ENCODE measurements at regions not wholly inside any gene's neighbourhood (a gene's known extent, or its start where the extent isn't known, plus 50 kb on each side); places are given as distances from the start of the nearest gene placed in this dataset.
"Not testable (repeated sequence)": the region's sequence is repeated elsewhere in the genome, so short reads cannot be mapped to it uniquely, and the experiment has no call there.

DNA sequence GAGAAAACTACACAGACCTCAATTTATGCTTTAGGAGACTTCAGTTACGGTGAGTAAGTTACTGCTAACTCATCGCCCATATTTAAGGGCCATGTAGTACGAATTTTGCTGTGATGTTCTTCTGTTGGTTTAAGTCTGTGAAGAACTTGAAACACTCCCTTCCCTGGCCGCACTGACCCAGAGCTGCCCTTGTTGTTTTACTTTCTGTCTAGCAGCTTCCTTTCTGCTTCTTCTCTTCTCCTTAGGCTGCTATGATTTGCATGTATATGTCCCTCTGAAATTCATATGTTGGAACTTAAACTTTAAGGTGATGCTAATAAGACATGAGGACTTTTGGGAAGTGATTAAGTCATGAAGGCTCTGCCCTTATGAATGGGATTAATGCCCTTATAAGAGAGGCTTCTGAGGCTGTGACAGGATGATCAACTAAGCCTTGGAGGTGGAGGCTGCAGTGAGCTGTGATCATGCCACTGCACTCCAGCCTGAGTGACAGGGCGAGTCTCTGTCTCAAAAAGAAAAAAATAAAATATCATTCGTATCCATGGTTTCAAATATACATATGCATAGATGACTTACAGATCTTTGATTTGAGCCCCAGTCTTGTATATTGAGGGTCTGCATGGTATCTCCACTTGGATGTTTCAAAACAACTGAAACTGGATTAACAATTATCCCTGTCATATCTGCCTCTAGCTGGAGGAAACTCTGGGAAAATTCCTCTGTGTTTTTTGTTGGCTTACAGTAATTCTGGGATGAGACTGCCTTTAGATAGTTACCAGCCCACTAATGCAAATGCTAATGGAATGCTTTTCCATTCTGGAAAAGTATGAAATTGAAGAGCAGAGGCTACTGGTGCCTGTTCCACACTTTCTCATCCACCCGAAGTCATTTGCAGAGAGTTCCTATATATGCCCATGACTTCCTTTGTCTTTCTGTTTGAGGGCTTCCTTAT lies 263.4 kb upstream of the ACTBL2 start:
- intact Hi-C loops (cut with DNase I; ENCODE audit: low total_unique reads), result no loop called here
- no peak for DNase-seq (ENCODE audit: low spot score in 2 of 2)
- WGBS, 2 donors, result 91 to 93% methylated on average over 7 of the region's 7 CpGs
- TF ChIP-seq CTCF (IDR thresholded peaks at IDR 0.05), result no peak
- no peak for TF ChIP-seq POLR2A (IDR thresholded peaks at IDR 0.05)
- no peak overlapping the region for H3K4me3 ChIP-seq (ENCODE audit: low read depth, poor library complexity, severe bottlenecking)

DNA sequence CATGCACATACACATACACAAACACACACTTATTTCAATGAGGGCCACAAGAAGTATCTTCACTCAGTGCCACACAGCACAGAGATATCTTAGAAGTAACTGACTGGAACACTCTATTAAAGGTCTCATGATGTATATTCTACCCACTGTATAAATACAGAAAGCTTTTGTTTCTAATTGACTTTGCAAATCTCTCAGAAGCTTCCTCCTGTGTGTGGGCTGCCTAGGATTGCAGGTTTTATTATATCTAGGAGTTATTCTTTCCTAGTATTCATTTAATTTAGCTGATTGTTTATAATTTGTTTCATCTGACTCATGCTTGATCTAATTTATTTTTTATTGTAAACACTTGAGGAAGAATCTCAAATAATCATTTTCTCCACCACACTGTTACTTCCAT lies 262.4 kb upstream of the ACTBL2 start:
- TF ChIP-seq CTCF (IDR thresholded peaks at IDR 0.05) (no peak), POLR2A (IDR thresholded peaks at IDR 0.05) (no peak)
- intact Hi-C loops (cut with DNase I; ENCODE audit: low total_unique reads), result no loop called here
- DNase-seq (ENCODE audit: low spot score in 2 of 2), result no peak
- H3K4me3 ChIP-seq (ENCODE audit: low read depth, poor library complexity, severe bottlenecking), result no peak overlapping the region

GRCh38 chr5:57741336-57741735 lies 258.7 kb upstream of the ACTBL2 start:
- TF ChIP-seq POLR2A (IDR thresholded peaks at IDR 0.05) (no peak), CTCF (IDR thresholded peaks at IDR 0.05) (no peak)
- intact Hi-C loops (cut with DNase I; ENCODE audit: low total_unique reads), result no loop called here
- DNase-seq (ENCODE audit: low spot score in 2 of 2), result no peak
- no peak overlapping the region for H3K4me3 ChIP-seq (ENCODE audit: low read depth, poor library complexity, severe bottlenecking)

DNA sequence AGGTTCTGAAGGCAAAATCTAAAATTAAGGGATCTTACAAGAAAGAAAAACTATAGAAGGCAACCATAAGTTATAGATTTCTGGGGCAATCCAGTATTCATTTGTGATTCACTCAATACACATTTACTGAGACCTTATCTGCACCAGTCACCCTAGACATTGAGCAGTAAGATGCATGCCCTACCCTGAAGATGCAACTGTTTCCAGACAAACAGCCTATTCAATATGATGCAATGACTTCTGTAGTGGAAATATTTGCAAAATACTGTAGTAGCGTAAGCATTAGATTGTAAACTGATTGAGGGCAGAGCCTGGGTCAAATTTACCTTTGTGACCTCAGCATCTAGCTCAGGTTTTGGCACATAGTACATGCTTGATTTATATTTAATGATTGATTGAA lies 256.2 kb upstream of the ACTBL2 start:
- intact Hi-C loops (cut with DNase I; ENCODE audit: low total_unique reads), result no loop called here
- TF ChIP-seq CTCF (IDR thresholded peaks at IDR 0.05) (no peak), POLR2A (IDR thresholded peaks at IDR 0.05) (no peak)
- DNase-seq (ENCODE audit: low spot score in 2 of 2), result no peak
- WGBS, 2 donors, result 97% methylated on average over 1 of the region's 1 CpG
- no peak overlapping the region for H3K4me3 ChIP-seq (ENCODE audit: low read depth, poor library complexity, severe bottlenecking)

DNA sequence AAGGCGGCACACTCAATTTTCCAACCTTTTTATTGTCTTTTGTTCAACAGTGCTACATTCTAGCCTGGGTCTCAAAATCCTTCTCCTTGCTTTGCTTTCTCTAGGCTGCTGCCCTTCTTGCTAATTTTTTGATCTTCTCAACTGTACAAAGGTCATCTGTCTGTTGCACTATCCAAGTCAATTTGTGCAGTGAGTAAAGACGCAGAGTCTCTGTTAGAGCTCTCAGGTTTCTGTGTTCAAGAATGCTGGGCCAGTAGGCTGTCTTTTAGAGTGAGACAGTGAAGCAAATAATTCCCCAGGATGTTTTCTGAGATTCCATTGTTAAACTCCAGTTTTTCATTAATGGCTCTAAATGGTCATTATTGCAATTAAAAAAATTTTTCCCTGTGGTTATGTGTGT lies 255.7 kb upstream of the ACTBL2 start:
- no peak for TF ChIP-seq POLR2A (IDR thresholded peaks at IDR 0.05)
- no peak for TF ChIP-seq CTCF (IDR thresholded peaks at IDR 0.05)
- no peak overlapping the region for H3K4me3 ChIP-seq (ENCODE audit: low read depth, poor library complexity, severe bottlenecking)
- no peak for DNase-seq (ENCODE audit: low spot score in 2 of 2)
- intact Hi-C loops (cut with DNase I; ENCODE audit: low total_unique reads), result no loop called here
- WGBS, 2 donors, result 88 to 96% methylated on average over 2 of the region's 2 CpGs

GRCh38 chr5:57736716-57737115 lies 254.1 kb upstream of the ACTBL2 start:
- DNase-seq (ENCODE audit: low spot score in 2 of 2), result no peak
- TF ChIP-seq CTCF (IDR thresholded peaks at IDR 0.05) (no peak), POLR2A (IDR thresholded peaks at IDR 0.05) (no peak)
- H3K4me3 ChIP-seq (ENCODE audit: low read depth, poor library complexity, severe bottlenecking), result no peak overlapping the region
- 59 to 61% methylated on average over 4 of the region's 4 CpGs for WGBS, 2 donors
- intact Hi-C loops (cut with DNase I; ENCODE audit: low total_unique reads), result no loop called here

DNA sequence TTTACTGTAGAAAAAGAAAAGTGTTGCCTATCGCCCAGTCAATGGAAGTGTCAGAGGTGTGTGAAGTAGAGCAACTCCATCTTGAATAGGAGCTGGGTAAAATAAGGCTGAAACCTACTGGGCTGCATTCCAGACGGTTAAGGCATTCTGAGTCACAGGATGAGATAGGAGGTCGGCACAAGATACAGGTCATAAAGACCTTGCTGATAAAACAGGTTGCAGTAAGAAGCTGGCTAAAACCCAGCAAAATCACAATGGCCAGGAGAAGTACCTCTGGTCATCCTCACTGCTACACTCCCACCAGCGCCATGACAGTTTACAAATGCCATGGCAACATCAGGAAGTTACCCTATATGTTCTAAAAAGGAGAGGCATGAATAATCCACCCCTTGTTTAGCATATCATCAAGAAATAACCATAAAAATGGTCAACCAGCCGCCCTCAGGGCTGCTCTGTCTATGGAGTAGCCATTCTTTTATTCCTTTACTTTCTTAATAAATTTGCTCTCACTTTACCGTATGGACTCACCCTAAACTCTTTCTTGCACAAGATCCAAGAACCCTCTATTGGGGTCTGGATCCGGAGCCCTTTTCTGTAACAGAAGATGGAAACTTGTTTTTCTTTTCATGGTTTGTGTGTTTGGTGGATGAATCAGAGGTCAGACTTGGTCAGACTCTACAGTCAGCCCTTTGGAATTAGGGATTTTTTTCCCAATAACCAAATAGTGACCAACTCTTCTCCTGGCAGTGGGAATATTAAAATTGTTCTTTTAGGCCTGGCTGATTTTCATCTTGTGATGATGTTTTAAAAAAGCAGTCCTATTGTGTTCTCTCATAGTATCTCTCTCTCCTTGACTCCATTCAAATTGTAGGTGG lies 252.9 kb upstream of the ACTBL2 start:
- 66 to 69% methylated on average over 7 of the region's 7 CpGs for WGBS, 2 donors
- DNase-seq (ENCODE audit: low spot score in 2 of 2); H3K4me3 ChIP-seq (ENCODE audit: low read depth, poor library complexity, severe bottlenecking); intact Hi-C loops (cut with DNase I; ENCODE audit: low total_unique reads): not testable (repeated sequence)

Measured in lower leg skin (tissue), 4 donors.